PC-9 (cell line): ENCODE measurements at regions not wholly inside any gene's neighbourhood (a gene's known extent, or its start where the extent isn't known, plus 50 kb on each side); places are given as distances from the start of the nearest gene placed in this dataset.

Experiments used
- BruUV-seq: library from RNA; stranded (reverse); fragments of 400-500 nt; replicated peaks from 2 replicates; lab custom pipeline; 2021; lab: Mats Ljungman, UMichigan
- CTCF ChIA-PET: fragments of 300-600 bp; sonication (Branson Sonifier 250); formaldehyde crosslinking; loops from one replicate; lab custom pipeline; 2022; ENCODE audit warnings: antibody characterized with exemption; lab: Charles Lee
- POLR2A ChIA-PET: fragments of 300-600 bp; sonication (Branson Sonifier 250); formaldehyde crosslinking; loops from one replicate; lab custom pipeline; 2022; ENCODE audit warnings: antibody characterized with exemption; ENCODE audit not compliant: unreplicated experiment; lab: Charles Lee
- DNase-seq, 2 experiments: peaks; one replicate each; pipeline versions ENCODE4 v3.0.0 to v3.0.0-alpha.2; 2015 to 2022; ENCODE audit warnings: mixed read lengths in 1 of 2
- H2AFZ ChIP-seq: fragments of 200-600 bp; sonication (generic); 2 replicates; pipeline ENCODE4 v1.8.1; 2017; ENCODE audit warnings: antibody characterized with exemption
- H3F3A ChIP-seq: fragments of 200-600 bp; sonication (generic); 2 replicates; pipeline ENCODE4 v1.8.1; 2017; ENCODE audit warnings: antibody characterized with exemption, mild to moderate bottlenecking, low read depth; ENCODE audit not compliant: insufficient read depth
- H3K27ac ChIP-seq: fragments of 200-600 bp; sonication (generic); 2 replicates; pipeline ENCODE4 v1.6.1; 2016; ENCODE audit warnings: mixed run types
- H3K27me3 ChIP-seq: fragments of 200-600 bp; sonication (generic); 2 replicates; pipeline ENCODE4 v1.6.1; 2016; ENCODE audit warnings: low read depth, mixed run types; ENCODE audit not compliant: insufficient read depth
- H3K36me3 ChIP-seq: fragments of 200-600 bp; sonication (generic); 2 replicates; pipeline ENCODE4 v1.6.1; 2016; ENCODE audit warnings: low read depth, mixed run types
- H3K4me1 ChIP-seq: fragments of 200-600 bp; sonication (generic); replicated peaks from 2 replicates; pipeline ENCODE4 v1.6.1; 2016; ENCODE audit warnings: mixed run types; ENCODE audit not compliant: insufficient read depth
- H3K4me2 ChIP-seq: fragments of 200-600 bp; sonication (generic); 2 replicates; pipeline ENCODE4 v1.6.1; 2017; ENCODE audit warnings: mixed run types
- H3K4me3 ChIP-seq: fragments of 200-600 bp; sonication (generic); 2 replicates; pipeline ENCODE4 v1.6.1; 2016; ENCODE audit warnings: mixed run types
- H3K79me2 ChIP-seq: fragments of 200-600 bp; sonication (generic); 2 replicates; pipeline ENCODE4 v1.6.1; 2017; ENCODE audit warnings: low read depth, mixed run types
- H3K9me2 ChIP-seq: fragments of 200-600 bp; sonication (generic); 2 replicates; pipeline ENCODE4 v1.8.1; 2017; ENCODE audit warnings: mild to moderate bottlenecking; ENCODE audit not compliant: insufficient read depth
- H3K9me3 ChIP-seq: fragments of 200-600 bp; sonication (generic); 2 replicates; pipeline ENCODE4 v1.8.1; 2016; ENCODE audit warnings: low read depth; ENCODE audit not compliant: insufficient read depth
- H4K20me1 ChIP-seq: fragments of 200-600 bp; sonication (generic); 2 replicates; pipeline ENCODE4 v1.8.1; 2017; ENCODE audit not compliant: insufficient read depth
- EZH2 ChIP-seq: fragments of 200-600 bp; sonication (generic); IDR thresholded peaks from 2 replicates; pipeline ENCODE4 v1.8.0; 2017; ENCODE audit warnings: antibody characterized with exemption, low read depth
- intact Hi-C: fragments of 100-400 bp; cut with micrococcal nuclease; formaldehyde crosslinking; loops from one replicate; pipeline ENCODE4 v1.10.0; 2022; ENCODE audit not compliant: unreplicated experiment
- TF ChIP-seq, protein P1 (sequence below): fragments of 200-600 bp; sonication (generic); conservative IDR thresholded peaks from 2 replicates; pipeline ENCODE4 v1.6.1; 2017; ENCODE audit warnings: mixed run types, antibody characterized with exemption, mild to moderate bottlenecking, moderate library complexity

DNA sequence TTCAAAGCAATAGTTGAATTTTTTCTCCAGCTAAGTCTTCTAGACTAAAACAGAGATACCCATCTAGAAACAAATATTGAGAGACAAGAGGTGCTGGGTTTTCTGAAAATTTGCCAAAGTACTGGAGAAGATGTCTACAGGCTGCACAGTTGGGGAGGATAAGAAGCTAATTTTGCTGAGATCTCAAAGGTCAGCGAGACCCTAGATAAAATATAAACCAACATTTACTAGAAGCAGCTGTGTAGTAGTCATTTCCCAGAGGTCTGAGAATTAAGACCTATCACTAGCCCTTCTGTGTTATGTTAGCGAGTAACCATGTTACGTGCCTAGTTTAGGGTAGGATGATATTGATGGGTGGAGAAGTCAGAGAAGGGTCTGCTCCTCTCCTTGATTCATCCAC lies 208.5 kb upstream of the TNC start:
- ChIA-PET POLR2A (interaction anchor here (0.6 kb wide), 1 partner anchor 612 kb away, joined by 4 read pairs; no protein-coding TSS in a partner anchor), CTCF (no interaction called here)
- Histone ChIP-seq H3K4me2 (no peak overlapping the region), H3K4me3 (no peak overlapping the region), H3K36me3 (no peaks in the 10 kb centered on the region), H3K9me3 (no peaks in the 10 kb centered on the region), H3K9me2 (no peaks in the 10 kb centered on the region), H2AFZ (no peak overlapping the region), H3K4me1 (no peaks in the 10 kb centered on the region), H3K79me2 (no peaks in the 10 kb centered on the region), H3F3A (no peaks in the 10 kb centered on the region), H3K27me3 (no peaks in the 10 kb centered on the region), H4K20me1 (no peaks in the 10 kb centered on the region), H3K27ac (no peak overlapping the region)
- DNase-seq, result no peak
- intact Hi-C loops, result no loop called here
- BruUV-seq, result no TSS peak
- no peak for TF ChIP-seq EZH2
- TF ChIP-seq, protein P1, sequence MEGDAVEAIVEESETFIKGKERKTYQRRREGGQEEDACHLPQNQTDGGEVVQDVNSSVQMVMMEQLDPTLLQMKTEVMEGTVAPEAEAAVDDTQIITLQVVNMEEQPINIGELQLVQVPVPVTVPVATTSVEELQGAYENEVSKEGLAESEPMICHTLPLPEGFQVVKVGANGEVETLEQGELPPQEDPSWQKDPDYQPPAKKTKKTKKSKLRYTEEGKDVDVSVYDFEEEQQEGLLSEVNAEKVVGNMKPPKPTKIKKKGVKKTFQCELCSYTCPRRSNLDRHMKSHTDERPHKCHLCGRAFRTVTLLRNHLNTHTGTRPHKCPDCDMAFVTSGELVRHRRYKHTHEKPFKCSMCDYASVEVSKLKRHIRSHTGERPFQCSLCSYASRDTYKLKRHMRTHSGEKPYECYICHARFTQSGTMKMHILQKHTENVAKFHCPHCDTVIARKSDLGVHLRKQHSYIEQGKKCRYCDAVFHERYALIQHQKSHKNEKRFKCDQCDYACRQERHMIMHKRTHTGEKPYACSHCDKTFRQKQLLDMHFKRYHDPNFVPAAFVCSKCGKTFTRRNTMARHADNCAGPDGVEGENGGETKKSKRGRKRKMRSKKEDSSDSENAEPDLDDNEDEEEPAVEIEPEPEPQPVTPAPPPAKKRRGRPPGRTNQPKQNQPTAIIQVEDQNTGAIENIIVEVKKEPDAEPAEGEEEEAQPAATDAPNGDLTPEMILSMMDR, result no peak

DNA sequence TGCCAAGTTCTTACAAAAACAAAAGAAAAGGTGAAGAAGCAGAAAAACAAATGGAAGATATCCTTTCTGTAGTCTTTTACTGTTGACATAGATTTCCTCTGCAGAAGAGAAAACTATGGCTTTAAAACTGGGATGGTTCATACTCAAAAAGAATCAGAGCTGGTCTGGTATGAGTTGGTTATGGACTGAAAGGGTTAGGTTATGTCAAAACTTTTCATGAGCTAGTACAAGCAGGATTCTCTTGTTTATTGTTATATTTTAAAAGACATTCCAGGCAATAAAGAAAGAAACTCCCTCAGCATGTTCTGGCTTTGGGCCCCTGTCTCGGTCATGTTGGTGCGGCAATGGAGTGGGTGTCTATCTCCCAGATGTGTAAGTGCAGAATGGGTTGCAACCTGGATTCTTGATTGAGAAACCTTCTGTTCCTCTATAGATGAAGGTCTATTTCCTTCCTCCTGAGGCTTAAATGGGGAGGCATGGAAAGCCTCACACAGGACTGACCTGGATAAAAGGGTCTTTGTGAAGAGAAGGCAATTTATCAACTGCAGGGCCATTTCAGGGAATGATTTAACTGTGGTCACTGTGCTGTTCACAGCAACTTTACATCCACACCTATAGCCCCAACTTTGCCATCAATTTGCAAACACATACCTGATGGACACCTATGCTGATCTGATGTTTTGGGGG lies 209.6 kb upstream of the TNC start:
- Histone ChIP-seq H3K27me3 (no peaks in the 10 kb centered on the region), H3K9me3 (no peaks in the 10 kb centered on the region; the same call in 1 of the 2 replicates), H3F3A (no peaks in the 10 kb centered on the region), H3K4me1 (no peaks in the 10 kb centered on the region), H3K4me2 (no peak overlapping the region), H2AFZ (no peak overlapping the region), H3K36me3 (no peaks in the 10 kb centered on the region), H3K27ac (no peak overlapping the region), H3K4me3 (no peak overlapping the region), H3K9me2 (no peaks in the 10 kb centered on the region), H3K79me2 (no peaks in the 10 kb centered on the region), H4K20me1 (no peaks in the 10 kb centered on the region)
- no TSS peak for BruUV-seq
- no peak for DNase-seq
- ChIA-PET CTCF (no interaction called here), POLR2A (no interaction called here)
- TF ChIP-seq, protein P1, result no peak
- TF ChIP-seq EZH2, result no peak
- intact Hi-C loops, result no loop called here

DNA sequence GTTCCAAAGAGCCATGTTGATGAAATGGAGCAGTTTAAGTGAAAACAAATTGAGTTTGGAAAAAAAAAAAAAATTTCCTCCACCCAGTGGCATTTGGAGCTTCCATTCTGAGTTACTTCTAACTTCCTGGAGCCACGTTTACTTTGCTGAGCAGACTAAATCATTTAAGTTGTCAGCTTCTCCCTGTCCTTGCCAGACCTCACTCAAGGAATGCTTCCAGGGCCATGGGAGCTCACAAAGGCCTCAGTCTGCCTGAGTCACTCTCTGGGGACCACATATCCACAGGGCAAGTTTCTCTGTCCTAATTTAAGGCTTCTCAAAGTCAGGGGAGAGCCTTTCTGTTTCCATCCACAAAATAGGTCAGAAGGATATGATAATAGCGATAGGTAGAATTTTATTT lies 210.3 kb upstream of the TNC start:
- H3K9me2 ChIP-seq, result no peaks in the 10 kb centered on the region
- TF ChIP-seq, protein P1, result no peak
- TF ChIP-seq EZH2, result no peak
- H3F3A ChIP-seq, result no peaks in the 10 kb centered on the region
- no peak overlapping the region for H3K27ac ChIP-seq
- ChIA-PET POLR2A (interaction anchor here (0.6 kb wide), 1 partner anchor 202 kb away, joined by 3 read pairs; no protein-coding TSS in a partner anchor), CTCF (no interaction called here)
- H2AFZ ChIP-seq, result no peak overlapping the region
- intact Hi-C loops, result no loop called here
- no TSS peak for BruUV-seq
- no peak for DNase-seq
- H3K4me1 ChIP-seq, result no peaks in the 10 kb centered on the region
- no peaks in the 10 kb centered on the region for H3K79me2 ChIP-seq
- no peaks in the 10 kb centered on the region for H4K20me1 ChIP-seq
- H3K4me3 ChIP-seq, result no peak overlapping the region
- no peak overlapping the region for H3K4me2 ChIP-seq
- no peaks in the 10 kb centered on the region for H3K36me3 ChIP-seq
- no peaks in the 10 kb centered on the region; the same call in 1 of the 2 replicates for H3K9me3 ChIP-seq
- H3K27me3 ChIP-seq, result no peaks in the 10 kb centered on the region
